A549 (cell line): ENCODE measurements at regions not wholly inside any gene's neighbourhood (a gene's known extent, or its start where the extent isn't known, plus 50 kb on each side); places are given as distances from the start of the nearest gene placed in this dataset.

Experiments used
- ATAC-seq, 2 experiments: fragments of 200-7000 bp in 1 of 2; fragments of >200 bp in 1 of 2; cut with Nextera tagmentation in 1 of 2; cut with Tn5 transposase in 1 of 2; 3 replicates each; pipeline versions ENCODE4 v1.8.0 to v1.9.1; 2018 to 2020; ENCODE audit warnings: mild to moderate bottlenecking in 1 of 2, moderate library complexity in 1 of 2
- CTCF ChIA-PET: fragments of 300-600 bp; sonication (Branson Sonifier 250); formaldehyde crosslinking; extraction: SDS; loops from one replicate; lab custom pipeline; 2021; ENCODE audit warnings: antibody characterized with exemption, inconsistent platforms; lab: Yijun Ruan, JAX
- POLR2A ChIA-PET: fragments of 350-600 bp; formaldehyde crosslinking; extraction: SDS; loops from one replicate; lab custom pipeline; 2021; ENCODE audit warnings: antibody characterized with exemption, inconsistent platforms; lab: Yijun Ruan, JAX
- DNase-seq, 2 experiments: peaks; one replicate each; pipeline versions ENCODE4 v3.0.0 to v3.0.0-alpha.2; 2011 to 2016; ENCODE audit warnings: low read depth in 1 of 2, low spot score in 1 of 2
- FAIRE-seq: peaks from 2 replicates; lab custom pipeline; 2011; peaks lifted over from hg19 to GRCh38; lab: Jason Lieb, UNC
- H3K27ac ChIP-seq, 2 experiments: fragments of >200 bp; sonication (Bioruptor Twin); formaldehyde crosslinking; 3 replicates each; pipeline ENCODE4 v1.5.1; 2016 to 2017
- H3K4me1 ChIP-seq: fragments of >200 bp; sonication (Bioruptor Twin); formaldehyde crosslinking; 3 replicates; pipeline ENCODE4 v1.6.1; 2016
- H3K4me2 ChIP-seq: fragments of >200 bp; sonication (Bioruptor Twin); formaldehyde crosslinking; 3 replicates; pipeline ENCODE4 v1.6.1; 2016
- H3K4me3 ChIP-seq: fragments of >200 bp; sonication (Bioruptor Twin); formaldehyde crosslinking; 3 replicates; pipeline ENCODE4 v1.5.1; 2016
- H3K9me3 ChIP-seq: fragments of >200 bp; sonication (Bioruptor Twin); formaldehyde crosslinking; 3 replicates; pipeline ENCODE4 v1.6.1; 2016
- CEBPB ChIP-seq, 2 experiments: fragments of >200 bp in 1 of 2; sonication (Bioruptor Twin) in 1 of 2; formaldehyde crosslinking in 1 of 2; IDR thresholded peaks; 2 replicates each; pipeline ENCODE4 v1.6.1; 2012 to 2016
- CHD2 ChIP-seq: fragments of 150-350 bp; IDR thresholded peaks from 2 replicates; pipeline ENCODE4 v1.6.1; 2014; ENCODE audit warnings: low read length; ENCODE audit not compliant: partially characterized antibody
- EHMT2 ChIP-seq: fragments of 200-600 bp; sonication (generic); IDR thresholded peaks from 2 replicates; pipeline ENCODE4 v1.6.1; 2016; ENCODE audit warnings: antibody characterized with exemption, low read depth, mild to moderate bottlenecking, moderate library complexity
- ESRRA ChIP-seq: fragments of 150-350 bp; IDR thresholded peaks from 2 replicates; pipeline ENCODE4 v1.6.1; 2014; ENCODE audit warnings: mild to moderate bottlenecking, low read length, borderline replicate concordance
- GATA3 ChIP-seq: IDR thresholded peaks from 2 replicates; pipeline ENCODE4 v1.6.1; 2012; ENCODE audit warnings: borderline replicate concordance
- HOXB13 ChIP-seq: fragments of 250-450 bp; sonication (Bioruptor Pico); IDR thresholded peaks from 2 replicates; pipeline ENCODE4 v1.5.0; 2020; ENCODE audit warnings: low read depth, mild to moderate bottlenecking, moderate library complexity
- JUN ChIP-seq, 2 experiments: fragments of >200 bp; sonication (Bioruptor Twin); formaldehyde crosslinking; IDR thresholded peaks; 2 replicates in 1 of 2; 3 replicates in 1 of 2; pipeline ENCODE4 v1.6.1; 2016 to 2017
- JUNB ChIP-seq: fragments of >200 bp; sonication (Bioruptor Twin); formaldehyde crosslinking; IDR thresholded peaks from 2 replicates; pipeline ENCODE4 v1.6.1; 2016
- KDM5A ChIP-seq: fragments of 200-600 bp; sonication (generic); IDR thresholded peaks from 2 replicates; pipeline ENCODE4 v1.6.1; 2016; ENCODE audit warnings: antibody characterized with exemption, mild to moderate bottlenecking
- NPAS2 ChIP-seq: fragments of 250-450 bp; sonication (Bioruptor Pico); IDR thresholded peaks from 2 replicates; pipeline ENCODE4 v1.8.0; 2022; ENCODE audit warnings: mild to moderate bottlenecking, moderate library complexity, borderline replicate concordance
- PBX3 ChIP-seq: IDR thresholded peaks from 2 replicates; pipeline ENCODE4 v1.6.1; 2012
- PHF8 ChIP-seq: fragments of 200-600 bp; sonication (generic); IDR thresholded peaks from 2 replicates; pipeline ENCODE4 v1.6.1; 2016; ENCODE audit warnings: low read depth, mild to moderate bottlenecking, antibody characterized with exemption, moderate library complexity, borderline replicate concordance
- POLR2A ChIP-seq: IDR thresholded peaks from 2 replicates; pipeline ENCODE4 v1.6.1; 2012; ENCODE audit warnings: mild to moderate bottlenecking, low read length
- RFX5 ChIP-seq: fragments of 450-650 bp; IDR thresholded peaks from 2 replicates; pipeline ENCODE4 v1.7.1; 2014; ENCODE audit warnings: antibody characterized with exemption, mild to moderate bottlenecking, moderate library complexity
- SREBF2 ChIP-seq: fragments of 450-650 bp; IDR thresholded peaks from 2 replicates; pipeline ENCODE4 v1.6.1; 2014; ENCODE audit warnings: mild to moderate bottlenecking, moderate library complexity
- ZFP36 ChIP-seq: fragments of 450-650 bp; IDR thresholded peaks from 2 replicates; pipeline ENCODE4 v1.6.1; 2014; ENCODE audit warnings: borderline replicate concordance; ENCODE audit not compliant: partially characterized antibody
- ZNF302 ChIP-seq: fragments of 250-450 bp; sonication (Bioruptor Pico); IDR thresholded peaks from 2 replicates; pipeline ENCODE4 v1.9.0; 2021; ENCODE audit warnings: inconsistent platforms, mild to moderate bottlenecking, moderate library complexity
- ZSCAN20 ChIP-seq: fragments of 250-450 bp; sonication (Bioruptor Pico); IDR thresholded peaks from 2 replicates; pipeline ENCODE4 v1.8.0; 2022; ENCODE audit warnings: mild to moderate bottlenecking, moderate library complexity
- WGBS: methylation state at CpG from one replicate; pipeline ENCODE4 v1.1.6; 2017; ENCODE audit errors: missing lambda C conversion rate; 5-methylcytosine and 5-hydroxymethylcytosine counted together
- TF ChIP-seq, protein P1 (sequence below): IDR thresholded peaks from 2 replicates; pipeline ENCODE4 v1.6.1; 2012; ENCODE audit warnings: low read depth, borderline replicate concordance
- TF ChIP-seq, protein P2 (sequence below): fragments of >200 bp; sonication (Bioruptor Twin); formaldehyde crosslinking; IDR thresholded peaks from 3 replicates; pipeline ENCODE4 v1.6.1; 2016
- TF ChIP-seq, protein P3 (sequence below): fragments of 250-450 bp; sonication (Bioruptor Pico); IDR thresholded peaks from 2 replicates; pipeline ENCODE4 v1.5.0; 2021; ENCODE audit warnings: mild to moderate bottlenecking, moderate library complexity, borderline replicate concordance
- TF ChIP-seq, protein P4 (sequence below): IDR thresholded peaks from 2 replicates; pipeline ENCODE4 v1.6.1; 2012

- Histone ChIP-seq H3K4me2 (no peak overlapping the region), H3K27ac (no peak overlapping the region), H3K4me3 (no peak overlapping the region), H3K9me3 (no peaks in the 10 kb centered on the region), H3K4me1 (no peaks in the 10 kb centered on the region)
- FAIRE-seq (no peak), DNase-seq (no peak), ATAC-seq (no peak)
- ChIA-PET POLR2A (no interaction called here), CTCF (no interaction called here)
- no peak for TF ChIP-seq POLR2A
- TF ChIP-seq PBX3: no peak
- no peak for TF ChIP-seq CHD2
- TF ChIP-seq HOXB13 (CRISPR knock-in tag): no peak
- TF ChIP-seq, protein P1, sequence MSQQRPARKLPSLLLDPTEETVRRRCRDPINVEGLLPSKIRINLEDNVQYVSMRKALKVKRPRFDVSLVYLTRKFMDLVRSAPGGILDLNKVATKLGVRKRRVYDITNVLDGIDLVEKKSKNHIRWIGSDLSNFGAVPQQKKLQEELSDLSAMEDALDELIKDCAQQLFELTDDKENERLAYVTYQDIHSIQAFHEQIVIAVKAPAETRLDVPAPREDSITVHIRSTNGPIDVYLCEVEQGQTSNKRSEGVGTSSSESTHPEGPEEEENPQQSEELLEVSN: no peak
- TF ChIP-seq CEBPB (IDR thresholded peaks at IDR 0.05): no peak
- no peak for TF ChIP-seq ZSCAN20 (CRISPR knock-in tag)
- TF ChIP-seq PHF8: no peak
- TF ChIP-seq SREBF2: no peak
Observed at GRCh38 chr12:90303771-90304170, 595.1 kb upstream of the ATP2B1 start.

DNA sequence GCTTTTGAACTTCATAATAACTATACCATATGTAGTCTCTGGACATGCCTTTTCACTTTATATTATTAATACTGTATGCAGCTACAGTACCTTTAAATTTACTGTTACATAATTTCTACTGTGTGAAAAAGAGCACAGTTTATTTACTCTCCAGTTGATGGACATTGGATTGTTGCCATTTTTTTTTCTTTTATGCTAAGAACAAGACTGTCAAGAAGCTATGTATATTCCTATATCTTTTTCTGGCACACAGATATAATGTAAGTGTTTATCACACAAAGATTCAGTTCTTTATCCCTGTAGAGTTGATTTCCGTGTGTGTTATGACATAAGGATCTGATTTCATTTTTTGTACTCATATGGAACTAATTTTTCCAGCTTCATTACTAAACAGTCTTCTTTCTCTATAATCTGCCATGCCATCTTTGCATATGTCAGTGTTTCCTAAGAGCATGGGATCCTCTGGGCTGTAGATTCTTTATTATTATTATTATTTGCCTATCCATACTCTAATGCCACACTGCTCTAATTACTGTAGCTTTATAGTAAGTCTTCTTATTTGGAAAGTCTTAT, 593.0 kb upstream of the ATP2B1 start:
- POLR2A ChIA-PET: no interaction called here
- WGBS: 68% methylated on average over 1 of the region's 1 CpG
- no peak overlapping the region for H3K4me2 ChIP-seq

GRCh38 chr12:90301095-90301494, 592.5 kb upstream of the ATP2B1 start:
- 70% methylated on average over 4 of the region's 4 CpGs for WGBS
- DNase-seq (no peak), FAIRE-seq (no peak), ATAC-seq (no peak)
- H3K4me1 ChIP-seq: no peaks in the 10 kb centered on the region
- no peak overlapping the region for H3K27ac ChIP-seq
- TF ChIP-seq EHMT2 (no peak), JUN (IDR thresholded peaks at IDR 0.05) (no peak), ESRRA (no peak), ZSCAN20 (CRISPR knock-in tag) (no peak), KDM5A (no peak), ZNF302 (CRISPR knock-in tag) (no peak)
- POLR2A ChIA-PET: interaction anchor here (0.6 kb wide), 1 partner anchor 499 kb away, joined by 4 read pairs; no protein-coding TSS in a partner anchor
- no peak overlapping the region for H3K4me3 ChIP-seq
- CTCF ChIA-PET: interaction anchor here (0.8 kb wide), 1 partner anchor 553 kb away, joined by 3 read pairs; no protein-coding TSS in a partner anchor
- no peak overlapping the region for H3K4me2 ChIP-seq
- H3K9me3 ChIP-seq: no peaks in the 10 kb centered on the region

More for the DNA sequence above, 593.0 kb upstream of the ATP2B1 start:
- FAIRE-seq (no peak), DNase-seq (no peak), ATAC-seq (no peak)
- Histone ChIP-seq H3K9me3 (no peaks in the 10 kb centered on the region), H3K4me1 (no peaks in the 10 kb centered on the region), H3K4me3 (no peak overlapping the region), H3K27ac (no peak overlapping the region)
- no peak for TF ChIP-seq JUNB
- TF ChIP-seq CEBPB (IDR thresholded peaks at IDR 0.05): no peak
- TF ChIP-seq, protein P2, sequence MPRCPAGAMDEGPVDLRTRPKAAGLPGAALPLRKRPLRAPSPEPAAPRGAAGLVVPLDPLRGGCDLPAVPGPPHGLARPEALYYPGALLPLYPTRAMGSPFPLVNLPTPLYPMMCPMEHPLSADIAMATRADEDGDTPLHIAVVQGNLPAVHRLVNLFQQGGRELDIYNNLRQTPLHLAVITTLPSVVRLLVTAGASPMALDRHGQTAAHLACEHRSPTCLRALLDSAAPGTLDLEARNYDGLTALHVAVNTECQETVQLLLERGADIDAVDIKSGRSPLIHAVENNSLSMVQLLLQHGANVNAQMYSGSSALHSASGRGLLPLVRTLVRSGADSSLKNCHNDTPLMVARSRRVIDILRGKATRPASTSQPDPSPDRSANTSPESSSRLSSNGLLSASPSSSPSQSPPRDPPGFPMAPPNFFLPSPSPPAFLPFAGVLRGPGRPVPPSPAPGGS: no peak
- no peak for TF ChIP-seq NPAS2 (CRISPR knock-in tag)
- TF ChIP-seq, protein P1: no peak
- TF ChIP-seq ZFP36: no peak
- TF ChIP-seq, protein P3, sequence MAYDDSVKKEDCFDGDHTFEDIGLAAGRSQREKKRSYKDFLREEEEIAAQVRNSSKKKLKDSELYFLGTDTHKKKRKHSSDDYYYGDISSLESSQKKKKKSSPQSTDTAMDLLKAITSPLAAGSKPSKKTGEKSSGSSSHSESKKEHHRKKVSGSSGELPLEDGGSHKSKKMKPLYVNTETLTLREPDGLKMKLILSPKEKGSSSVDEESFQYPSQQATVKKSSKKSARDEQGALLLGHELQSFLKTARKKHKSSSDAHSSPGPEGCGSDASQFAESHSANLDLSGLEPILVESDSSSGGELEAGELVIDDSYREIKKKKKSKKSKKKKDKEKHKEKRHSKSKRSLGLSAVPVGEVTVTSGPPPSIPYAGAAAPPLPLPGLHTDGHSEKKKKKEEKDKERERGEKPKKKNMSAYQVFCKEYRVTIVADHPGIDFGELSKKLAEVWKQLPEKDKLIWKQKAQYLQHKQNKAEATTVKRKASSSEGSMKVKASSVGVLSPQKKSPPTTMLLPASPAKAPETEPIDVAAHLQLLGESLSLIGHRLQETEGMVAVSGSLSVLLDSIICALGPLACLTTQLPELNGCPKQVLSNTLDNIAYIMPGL: no peak
- TF ChIP-seq, protein P4, sequence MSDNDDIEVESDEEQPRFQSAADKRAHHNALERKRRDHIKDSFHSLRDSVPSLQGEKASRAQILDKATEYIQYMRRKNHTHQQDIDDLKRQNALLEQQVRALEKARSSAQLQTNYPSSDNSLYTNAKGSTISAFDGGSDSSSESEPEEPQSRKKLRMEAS: no peak
- TF ChIP-seq RFX5: no peak
- TF ChIP-seq GATA3: no peak
- CTCF ChIA-PET: interaction anchor here (0.8 kb wide), 1 partner anchor 552 kb away, joined by 3 read pairs; no protein-coding TSS in a partner anchor
